Left lung (tissue), 4 donors: ENCODE measurements at regions not wholly inside any gene's neighbourhood (a gene's known extent, or its start where the extent isn't known, plus 50 kb on each side); places are given as distances from the start of the nearest gene placed in this dataset.
A peak's percentile ranks its signal among the peaks of the same experiment; 100 is the strongest.

Source experiments
- ATAC-seq: fragments of 200-7000 bp; cut with Tn5 transposase; one replicate; pipeline ENCODE4 v1.9.1; 2020; ENCODE audit warnings: moderate library complexity
- DNase-seq, 4 donors: peaks; one replicate each; pipeline ENCODE4 v3.0.0-alpha.2; 2013 to 2020
- H3K27ac ChIP-seq, 2 donors: fragments of 200-600 bp; sonication (generic) in 1 of 2; one replicate each; pipeline versions ENCODE4 v1.5.0 to v1.8.0; 2020 to 2021
- H3K27me3 ChIP-seq, 2 donors: fragments of 200-600 bp; sonication (generic) in 1 of 2; one replicate each; pipeline versions ENCODE4 v1.5.0 to v1.8.0; 2020 to 2021
- H3K36me3 ChIP-seq, 2 donors: fragments of 200-600 bp; sonication (generic) in 1 of 2; one replicate each; pipeline versions ENCODE4 v1.5.0 to v1.8.0; 2020 to 2021
- H3K4me1 ChIP-seq, 2 donors: fragments of 200-600 bp; one replicate each; pipeline ENCODE4 v1.8.0; 2021
- H3K4me3 ChIP-seq, 2 donors: fragments of 200-600 bp; sonication (generic) in 1 of 2; one replicate each; pipeline versions ENCODE4 v1.5.0 to v1.8.0; 2020 to 2021; ENCODE audit warnings: mild to moderate bottlenecking in 1 of 2
- H3K9me3 ChIP-seq, 2 donors: fragments of 200-600 bp; sonication (generic) in 1 of 2; one replicate each; pipeline versions ENCODE4 v1.5.0 to v1.8.0; 2020 to 2021
- intact Hi-C, 2 donors: fragments of 100-400 bp; cut with DNase I; formaldehyde crosslinking; loops; one replicate each; pipeline versions ENCODE4 v1.11.2 to v1.14.2; 2022
- TF ChIP-seq, protein P1 (sequence below), 2 donors: fragments of 200-600 bp; sonication (generic) in 1 of 2; IDR thresholded peaks; one replicate each; pipeline versions ENCODE4 v1.5.0 to v1.8.0; 2021; ENCODE audit warnings: antibody characterized with exemption in 2 of 2
- donor health status: DM: no; HTN: yes; CAD: no.
- donor health status: DM: no; HTN: no; CAD: no.

DNA sequence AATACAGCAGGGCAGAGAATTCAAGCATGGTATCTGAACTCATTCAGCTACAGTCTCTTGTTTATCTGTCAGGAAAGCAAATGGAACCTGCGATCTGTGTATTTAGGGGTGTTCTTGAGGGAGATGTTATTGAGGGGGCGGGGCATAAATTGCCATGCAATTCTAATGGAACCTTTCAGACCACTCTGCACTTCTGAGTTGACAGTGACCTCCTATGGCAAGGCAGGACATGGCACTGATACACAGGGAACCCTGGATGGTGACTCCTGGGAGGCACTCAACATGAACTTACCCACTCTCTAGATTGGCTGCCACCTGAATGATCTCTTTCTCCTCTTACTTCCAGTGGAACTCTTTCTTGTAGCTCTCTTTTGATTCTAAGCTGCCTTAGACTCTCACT is 787.3 kb downstream of the VRK1 start:
- Histone ChIP-seq H3K9me3 (no peaks in the 10 kb centered on the region), H3K27me3 (no peaks in the 10 kb centered on the region), H3K27ac (no peak overlapping the region), H3K36me3 (no peaks in the 10 kb centered on the region), H3K4me1 (no peaks in the 10 kb centered on the region), H3K4me3 (no peak overlapping the region)
- ATAC-seq (no peak), DNase-seq (no peak)
- TF ChIP-seq, protein P1, sequence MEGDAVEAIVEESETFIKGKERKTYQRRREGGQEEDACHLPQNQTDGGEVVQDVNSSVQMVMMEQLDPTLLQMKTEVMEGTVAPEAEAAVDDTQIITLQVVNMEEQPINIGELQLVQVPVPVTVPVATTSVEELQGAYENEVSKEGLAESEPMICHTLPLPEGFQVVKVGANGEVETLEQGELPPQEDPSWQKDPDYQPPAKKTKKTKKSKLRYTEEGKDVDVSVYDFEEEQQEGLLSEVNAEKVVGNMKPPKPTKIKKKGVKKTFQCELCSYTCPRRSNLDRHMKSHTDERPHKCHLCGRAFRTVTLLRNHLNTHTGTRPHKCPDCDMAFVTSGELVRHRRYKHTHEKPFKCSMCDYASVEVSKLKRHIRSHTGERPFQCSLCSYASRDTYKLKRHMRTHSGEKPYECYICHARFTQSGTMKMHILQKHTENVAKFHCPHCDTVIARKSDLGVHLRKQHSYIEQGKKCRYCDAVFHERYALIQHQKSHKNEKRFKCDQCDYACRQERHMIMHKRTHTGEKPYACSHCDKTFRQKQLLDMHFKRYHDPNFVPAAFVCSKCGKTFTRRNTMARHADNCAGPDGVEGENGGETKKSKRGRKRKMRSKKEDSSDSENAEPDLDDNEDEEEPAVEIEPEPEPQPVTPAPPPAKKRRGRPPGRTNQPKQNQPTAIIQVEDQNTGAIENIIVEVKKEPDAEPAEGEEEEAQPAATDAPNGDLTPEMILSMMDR (IDR thresholded peaks at IDR 0.05): no peak
- intact Hi-C loops: no loop called here

DNA sequence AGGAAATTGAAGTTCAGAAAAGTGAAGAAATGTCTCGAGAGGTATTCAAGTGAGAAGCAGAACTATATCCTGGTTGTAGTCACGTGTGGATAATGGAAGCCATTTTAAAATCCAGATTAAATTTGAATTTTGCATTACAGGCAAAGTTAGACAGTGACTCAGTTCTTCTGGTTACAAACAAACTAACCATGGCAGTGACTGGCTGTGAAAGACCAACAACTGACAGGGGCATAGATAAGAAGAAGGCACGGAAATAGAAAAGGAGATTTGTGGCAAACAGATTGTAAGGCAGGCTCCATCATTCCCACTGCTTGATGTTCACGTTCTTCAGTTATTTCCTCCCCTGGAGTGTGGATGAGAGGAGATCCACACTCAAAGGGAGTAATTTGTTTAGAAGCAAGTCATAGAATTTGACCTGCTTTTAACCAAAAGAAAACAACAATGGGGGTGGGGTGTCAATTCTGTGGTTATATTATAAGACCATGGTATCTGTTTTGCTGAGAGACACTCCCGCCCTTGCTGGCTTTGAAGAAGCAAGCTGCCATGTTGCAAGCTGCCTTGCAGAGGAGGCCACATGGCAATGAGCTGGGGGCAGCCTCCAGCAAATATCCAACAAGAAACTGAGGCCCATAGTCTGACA is 795.3 kb downstream of the VRK1 start:
- intact Hi-C loops: no loop called here
- TF ChIP-seq, protein P1 (IDR thresholded peaks at IDR 0.05): no peak

DNA sequence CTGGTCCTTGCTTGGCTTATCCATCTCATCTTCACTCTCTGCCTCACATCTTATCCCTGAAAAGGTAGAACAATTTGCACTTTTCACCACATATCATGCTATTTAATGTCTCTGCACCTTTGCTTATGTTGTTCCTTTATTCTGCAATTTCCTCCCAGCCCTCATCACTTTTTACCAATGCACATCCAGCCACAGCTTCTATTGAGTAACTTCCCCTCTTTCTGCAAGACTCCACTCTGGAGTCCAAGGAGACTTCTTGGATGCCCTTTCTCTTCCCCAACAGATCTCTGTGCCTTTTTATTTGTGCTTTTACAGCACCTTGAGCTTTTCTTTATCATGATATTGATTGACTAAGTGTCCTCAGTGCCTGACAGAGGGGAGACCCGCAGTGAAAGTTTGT is 797.1 kb downstream of the VRK1 start:
- H3K27ac ChIP-seq: no peak overlapping the region
- no peak overlapping the region for H3K4me3 ChIP-seq
- H3K9me3 ChIP-seq: no peaks in the 10 kb centered on the region
- TF ChIP-seq, protein P1 (IDR thresholded peaks at IDR 0.05): no peak
- H3K36me3 ChIP-seq: no peaks in the 10 kb centered on the region
- H3K4me1 ChIP-seq: no peaks in the 10 kb centered on the region
- DNase-seq (no peak), ATAC-seq (no peak)
- intact Hi-C loops: no loop called here
- H3K27me3 ChIP-seq: no peaks in the 10 kb centered on the region

More for the DNA sequence above, 795.3 kb downstream of the VRK1 start:
- Histone ChIP-seq H3K4me1 (no peaks in the 10 kb centered on the region), H3K4me3 (no peak overlapping the region), H3K27ac (no peak overlapping the region), H3K9me3 (no peaks in the 10 kb centered on the region), H3K27me3 (no peaks in the 10 kb centered on the region), H3K36me3 (no peaks in the 10 kb centered on the region)
- DNase-seq (no peak), ATAC-seq (no peak)

DNA sequence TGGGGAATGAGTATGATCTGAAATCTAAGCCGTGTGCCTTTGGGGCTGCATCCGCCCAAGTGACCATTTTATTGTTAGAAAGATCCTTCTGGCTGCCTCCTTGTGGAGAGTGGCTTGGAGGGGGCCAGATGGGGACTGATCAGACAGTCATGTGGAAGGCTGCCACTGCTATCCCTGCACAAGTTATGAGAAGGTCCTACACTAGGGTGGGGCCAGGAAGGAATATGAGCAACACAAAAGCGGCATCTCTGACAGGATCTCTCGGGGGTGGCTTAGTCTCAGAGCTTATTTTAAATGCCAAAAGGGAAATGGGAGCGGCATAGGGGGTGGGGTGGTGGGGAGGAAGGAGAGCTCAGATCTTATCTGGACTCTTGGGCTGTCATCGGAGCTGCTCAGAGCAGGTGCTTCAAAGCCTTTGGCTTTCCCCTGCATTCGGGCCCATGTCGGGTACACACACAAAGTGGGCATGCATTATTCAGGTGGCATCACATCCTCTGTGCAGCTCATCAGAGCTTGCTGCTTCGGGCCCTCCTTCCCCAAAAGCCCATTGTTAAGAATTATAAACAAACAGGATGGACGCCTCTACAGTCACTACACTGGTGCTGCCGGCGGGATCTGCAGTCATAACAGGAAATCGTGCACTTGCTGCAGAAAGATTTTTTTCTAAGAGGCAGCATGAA is 805.4 kb downstream of the VRK1 start:
- H3K27ac ChIP-seq: peak overlapping the region in 1 of 2 donors; percentile 57
- H3K36me3 ChIP-seq: no peaks in the 10 kb centered on the region
- no peak overlapping the region for H3K4me3 ChIP-seq
- H3K4me1 ChIP-seq: peaks cover 0 to 4% of the 10 kb centered on the region in 2 donors
- intact Hi-C loops: no loop called here
- DNase-seq (peak in 1 of 4 donors; percentile 5), ATAC-seq (peak; percentile 34)
- TF ChIP-seq, protein P1 (IDR thresholded peaks at IDR 0.05): no peak
- peaks cover 0 to 20% of the 10 kb centered on the region in 2 donors for H3K27me3 ChIP-seq
- peaks cover 0 to 2% of the 10 kb centered on the region in 2 donors for H3K9me3 ChIP-seq

DNA sequence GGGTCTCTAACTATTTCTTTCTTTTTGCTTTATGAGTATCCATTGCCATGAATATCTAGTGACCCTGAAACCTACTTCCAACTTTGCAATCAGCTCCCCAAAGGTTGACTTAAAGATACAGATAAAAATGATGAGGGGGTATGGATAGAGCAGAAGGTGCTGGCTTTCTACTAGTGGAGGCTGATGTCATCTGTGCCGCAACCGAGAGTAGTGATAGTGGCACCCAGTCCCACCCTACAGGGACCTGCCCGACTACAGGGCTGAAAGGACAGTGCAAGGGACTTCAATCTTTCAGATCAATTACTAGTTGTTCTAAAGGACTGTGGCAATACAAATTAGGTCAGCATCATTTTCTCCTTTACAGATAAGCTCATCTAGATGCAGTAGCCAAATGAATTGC is 806.0 kb downstream of the VRK1 start:
- no peak for ATAC-seq
- Histone ChIP-seq H3K9me3 (peaks cover 0 to 2% of the 10 kb centered on the region in 2 donors), H3K36me3 (no peaks in the 10 kb centered on the region), H3K4me1 (peaks cover 0 to 4% of the 10 kb centered on the region in 2 donors), H3K27me3 (peaks cover 0 to 20% of the 10 kb centered on the region in 2 donors), H3K27ac (peak overlapping the region in 1 of 2 donors; percentile 57), H3K4me3 (no peak overlapping the region)
- intact Hi-C loops: no loop called here
- DNase-seq: no peak
- TF ChIP-seq, protein P1 (IDR thresholded peaks at IDR 0.05): no peak
